Lower leg skin (tissue), 3 donors: ENCODE measurements at regions not wholly inside any gene's neighbourhood (a gene's known extent, or its start where the extent isn't known, plus 50 kb on each side); places are given as distances from the start of the nearest gene placed in this dataset.

Experiments
- POLR2A ChIP-seq, 2 donors: fragments of 450-650 bp; IDR thresholded peaks; one replicate each; pipeline ENCODE4 v1.6.1; 2016 to 2017; ENCODE audit warnings: antibody characterized with exemption in 2 of 2, mild to moderate bottlenecking in 1 of 2, moderate library complexity in 1 of 2
- TF ChIP-seq, protein P1 (sequence below), 3 donors: fragments of 450-650 bp; IDR thresholded peaks; one replicate each; pipeline ENCODE4 v1.5.1; 2016; ENCODE audit warnings: antibody characterized with exemption in 3 of 3, mild to moderate bottlenecking in 3 of 3, moderate library complexity in 2 of 3

- TF ChIP-seq, protein P1, sequence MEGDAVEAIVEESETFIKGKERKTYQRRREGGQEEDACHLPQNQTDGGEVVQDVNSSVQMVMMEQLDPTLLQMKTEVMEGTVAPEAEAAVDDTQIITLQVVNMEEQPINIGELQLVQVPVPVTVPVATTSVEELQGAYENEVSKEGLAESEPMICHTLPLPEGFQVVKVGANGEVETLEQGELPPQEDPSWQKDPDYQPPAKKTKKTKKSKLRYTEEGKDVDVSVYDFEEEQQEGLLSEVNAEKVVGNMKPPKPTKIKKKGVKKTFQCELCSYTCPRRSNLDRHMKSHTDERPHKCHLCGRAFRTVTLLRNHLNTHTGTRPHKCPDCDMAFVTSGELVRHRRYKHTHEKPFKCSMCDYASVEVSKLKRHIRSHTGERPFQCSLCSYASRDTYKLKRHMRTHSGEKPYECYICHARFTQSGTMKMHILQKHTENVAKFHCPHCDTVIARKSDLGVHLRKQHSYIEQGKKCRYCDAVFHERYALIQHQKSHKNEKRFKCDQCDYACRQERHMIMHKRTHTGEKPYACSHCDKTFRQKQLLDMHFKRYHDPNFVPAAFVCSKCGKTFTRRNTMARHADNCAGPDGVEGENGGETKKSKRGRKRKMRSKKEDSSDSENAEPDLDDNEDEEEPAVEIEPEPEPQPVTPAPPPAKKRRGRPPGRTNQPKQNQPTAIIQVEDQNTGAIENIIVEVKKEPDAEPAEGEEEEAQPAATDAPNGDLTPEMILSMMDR (IDR thresholded peaks at IDR 0.05) = no peak
- TF ChIP-seq POLR2A (IDR thresholded peaks at IDR 0.05) = no peak
Observed at GRCh38 chr7:18234519-18234918, 206.9 kb upstream of the PRPS1L1 start.
